ENCODE measurements at regions not wholly inside any gene's neighbourhood (a gene's known extent, or its start where the extent isn't known, plus 50 kb on each side); places are given as distances from the start of the nearest gene placed in this dataset.

- TF ChIP-seq EZH2 (IDR thresholded peaks at IDR 0.05), result no peak
- TF ChIP-seq POLR2AphosphoS5 (IDR thresholded peaks at IDR 0.05; ENCODE audit: borderline replicate concordance, low read depth, low read length), result no peak
- no peak for TF ChIP-seq FOXP2 (optimal IDR thresholded peaks at IDR 0.05; ENCODE audit: control extremely low read depth, extremely low read length, insufficient read depth)
Observed at GRCh38 chr6:6418421-6418820, 98.0 kb upstream of the F13A1 start.

Data from SK-N-MC (cell line).